K562 (cell line): ENCODE measurements at regions not wholly inside any gene's neighbourhood (a gene's known extent, or its start where the extent isn't known, plus 50 kb on each side); places are given as distances from the start of the nearest gene placed in this dataset.
"Not testable (repeated sequence)": the region's sequence is repeated elsewhere in the genome, so short reads cannot be mapped to it uniquely, and the experiment has no call there.

Experiments
- ATAC-seq: fragments of 200-7000 bp; cut with Tn5 transposase; 3 replicates; pipeline ENCODE4 v1.9.1; 2020; ENCODE audit warnings: moderate library complexity
- BruUV-seq: library from RNA; stranded (reverse); fragments of 400-500 nt; replicated peaks from 2 replicates; lab custom pipeline; 2021; lab: Mats Ljungman, UMichigan
- CTCF ChIA-PET: fragments of 300-600 bp; formaldehyde crosslinking; extraction: SDS; loops from one replicate; lab custom pipeline; 2021; ENCODE audit warnings: low intra/inter-chr PET ratio; lab: Yijun Ruan, JAX
- POLR2A ChIA-PET: fragments of 300-600, 350-650 bp; sonication (Branson Sonifier 250); formaldehyde crosslinking; extraction: SDS; loops from one replicate; lab custom pipeline; 2021; ENCODE audit warnings: antibody characterized with exemption, inconsistent platforms; lab: Yijun Ruan, JAX
- DNase-seq, 4 experiments: peaks; one replicate each; pipeline versions ENCODE4 v3.0.0 to v3.0.0-alpha.2; 2011 to 2018; ENCODE audit warnings: low spot score in 3 of 4, mixed read lengths in 3 of 4; ENCODE audit errors: extremely low read depth in 1 of 4
- FAIRE-seq: peaks from 2 replicates; lab custom pipeline; 2011; peaks lifted over from hg19 to GRCh38; lab: Jason Lieb, UNC
- H2AFZ ChIP-seq: 2 replicates; pipeline ENCODE4 v1.6.0; 2011; ENCODE audit warnings: low read depth, low read length, control low read depth, inconsistent platforms
- H3K27ac ChIP-seq: fragments of 200-600 bp; 3 replicates; pipeline ENCODE4 v1.8.0; 2011; ENCODE audit warnings: low read depth, mild to moderate bottlenecking, control low read depth, inconsistent platforms, low read length, moderate library complexity, mixed read lengths; ENCODE audit errors: extremely low read depth
- H3K27me3 ChIP-seq, 2 experiments: fragments of 300-600 bp in 1 of 2; 2 replicates in 1 of 2; 3 replicates in 1 of 2; pipeline versions ENCODE4 v1.6.0 to v1.8.0; 2011; ENCODE audit warnings: inconsistent platforms in 2 of 2, low read length in 2 of 2, mild to moderate bottlenecking in 1 of 2, mixed read lengths in 1 of 2, moderate library complexity in 1 of 2; ENCODE audit not compliant: control insufficient read depth in 2 of 2, insufficient read depth in 2 of 2
- H3K36me3 ChIP-seq: fragments of 300-600 bp; 3 replicates; pipeline ENCODE4 v1.8.0; 2011; ENCODE audit warnings: mild to moderate bottlenecking, low read length, inconsistent platforms; ENCODE audit not compliant: control insufficient read depth, insufficient read depth
- H3K4me1 ChIP-seq, 2 experiments: fragments of 200-600 bp in 1 of 2; replicated peaks in 1 of 2; 2 replicates in 1 of 2; 3 replicates in 1 of 2; pipeline versions ENCODE4 v1.5.1 to v1.8.0; 2011; ENCODE audit warnings: inconsistent platforms in 2 of 2, low read length in 2 of 2, mild to moderate bottlenecking in 1 of 2, mixed read lengths in 1 of 2, moderate library complexity in 1 of 2; ENCODE audit not compliant: control insufficient read depth in 2 of 2, insufficient read depth in 2 of 2
- H3K4me2 ChIP-seq: 2 replicates; pipeline ENCODE4 v1.6.1; 2011; ENCODE audit warnings: low read length, control low read depth, inconsistent platforms, mixed read lengths; ENCODE audit not compliant: insufficient read depth
- H3K4me3 ChIP-seq: fragments of 200-600 bp; sonication (generic), shearing (Covaris generic); 2 replicates; pipeline ENCODE4 v1.5.1; 2016; ENCODE audit warnings: control low read depth, inconsistent platforms
- H3K79me2 ChIP-seq: fragments of 200-600 bp; 3 replicates; pipeline ENCODE4 v1.8.0; 2011; ENCODE audit warnings: low read length, inconsistent platforms; ENCODE audit not compliant: control insufficient read depth, insufficient read depth
- H3K9ac ChIP-seq, 2 experiments: 2 replicates each; pipeline versions ENCODE4 v1.6.0 to v1.6.1; 2011; ENCODE audit warnings: low read depth in 2 of 2, low read length in 2 of 2, control low read depth in 1 of 2, inconsistent platforms in 1 of 2, mild to moderate bottlenecking in 1 of 2, mixed read lengths in 1 of 2; ENCODE audit not compliant: insufficient read depth in 1 of 2
- H3K9me1 ChIP-seq: one replicate; pipeline ENCODE4 v1.6.0; 2011; ENCODE audit warnings: inconsistent platforms, mild to moderate bottlenecking, low read length, moderate library complexity; ENCODE audit not compliant: control insufficient read depth, insufficient read depth
- H3K9me3 ChIP-seq: replicated peaks from 2 replicates; pipeline ENCODE4 v1.5.1; 2011; ENCODE audit warnings: low read depth, low read length, inconsistent platforms; ENCODE audit not compliant: control insufficient read depth, insufficient read depth
- H4K20me1 ChIP-seq: replicated peaks from 2 replicates; pipeline ENCODE4 v1.6.1; 2011; ENCODE audit warnings: low read length, inconsistent platforms, mixed read lengths; ENCODE audit not compliant: control insufficient read depth, insufficient read depth
- EWSR1 ChIP-seq: fragments of 450-650 bp; IDR thresholded peaks from 2 replicates; pipeline ENCODE4 v1.6.1; 2018; ENCODE audit warnings: borderline replicate concordance, mild to moderate bottlenecking, low read depth, moderate library complexity; ENCODE audit not compliant: partially characterized antibody
- PURB ChIP-seq: sonication (generic); formaldehyde crosslinking; IDR thresholded peaks from 2 replicates; pipeline ENCODE4 v1.9.0; 2021; ENCODE audit warnings: low read depth, mild to moderate bottlenecking, missing genetic modification reagents
- RBM39 ChIP-seq: fragments of 200-400 bp; formaldehyde crosslinking; optimal IDR thresholded peaks from 2 replicates; pipeline ENCODE3; 2018; ENCODE audit warnings: low read depth, low read length
- RUNX1 ChIP-seq: sonication (generic); IDR thresholded peaks from 2 replicates; pipeline ENCODE4 v1.6.1; 2016; ENCODE audit warnings: antibody characterized with exemption, low read depth
- ZBTB26 ChIP-seq: fragments of 450-650 bp; formaldehyde crosslinking; IDR thresholded peaks from 2 replicates; pipeline ENCODE4 v1.4.0; 2022; ENCODE audit warnings: missing genetic modification characterization
- ZKSCAN3 ChIP-seq: fragments of 250-450 bp; sonication (Bioruptor Pico); IDR thresholded peaks from 2 replicates; pipeline ENCODE4 v1.4.0; 2020
- ZNF512 ChIP-seq: IDR thresholded peaks from 2 replicates; pipeline ENCODE4 v1.6.1; 2016; ENCODE audit warnings: missing genetic modification characterization, missing compliant biosample characterization
- ZSCAN32 ChIP-seq: fragments of 450-650 bp; formaldehyde crosslinking; IDR thresholded peaks from 2 replicates; pipeline ENCODE4 v1.4.0; 2020; ENCODE audit warnings: mild to moderate bottlenecking, moderate library complexity
- WGBS: fragments of 100-300 bp; shearing (Covaris generic); methylation state at CpG from one replicate; pipeline ENCODE4 v1.1.6; 2016; ENCODE audit warnings: low coverage, mixed read lengths; ENCODE audit not compliant: insufficient coverage; ENCODE audit errors: missing lambda C conversion rate; 5-methylcytosine and 5-hydroxymethylcytosine counted together
- in situ Hi-C: fragments of 300-500 bp; cut with MboI; formaldehyde crosslinking; loops from 4 replicates; pipeline ENCODE4 v1.15.0; 2018; ENCODE audit warnings: inconsistent platforms, mixed read lengths
- intact Hi-C: fragments of 100-400 bp; cut with micrococcal nuclease; formaldehyde crosslinking; loops from 2 replicates; pipeline ENCODE4 v1.14.2; 2022

- H3K27me3 ChIP-seq, H3K27ac ChIP-seq, H3K4me3 ChIP-seq, H2AFZ ChIP-seq, CTCF ChIA-PET, H3K9ac ChIP-seq, H3K9me1 ChIP-seq, H3K36me3 ChIP-seq, DNase-seq, H3K4me2 ChIP-seq, H3K9me3 ChIP-seq, in situ Hi-C loops, FAIRE-seq, H3K4me1 ChIP-seq, H3K79me2 ChIP-seq, H4K20me1 ChIP-seq, ATAC-seq, intact Hi-C loops, POLR2A ChIA-PET, BruUV-seq: not testable (repeated sequence)
- WGBS = 0% methylated on average over 5 of the region's 5 CpGs
Measured at GRCh38 chrX:66794514-66794913, 155.6 kb upstream of the EDA2R start.

GRCh38 chrX:66766318-66766717 is 127.4 kb upstream of the EDA2R start:
- in situ Hi-C loops = no loop called here
- Histone ChIP-seq H3K4me3 (no peak overlapping the region), H3K27me3 (no peaks in the 10 kb centered on the region)
- TF ChIP-seq ZKSCAN3 (CRISPR knock-in tag) (no peak), ZSCAN32 (no peak), ZNF512 (tag) (no peak), EWSR1 (no peak), RBM39 (no peak), RUNX1 (no peak), PURB (CRISPR knock-in tag) (no peak), ZBTB26 (CRISPR knock-in tag) (no peak)
- TF ChIP-seq, all 486 proteins: peak for 0
- H3K9me3 ChIP-seq = no peaks in the 10 kb centered on the region
- ATAC-seq = no peak
- H3K4me2 ChIP-seq = no peak overlapping the region
- intact Hi-C loops = no loop called here
- 0% methylated on average over 3 of the region's 3 CpGs for WGBS
- no peaks in the 10 kb centered on the region for H3K79me2 ChIP-seq
- no peak overlapping the region for H2AFZ ChIP-seq
- no peaks in the 10 kb centered on the region for H4K20me1 ChIP-seq
- no peaks in the 10 kb centered on the region for H3K4me1 ChIP-seq
- H3K9ac ChIP-seq = no peak overlapping the region
- H3K36me3 ChIP-seq = no peaks in the 10 kb centered on the region
- POLR2A ChIA-PET = no interaction called here
- CTCF ChIA-PET = no interaction called here
- no TSS peak for BruUV-seq
- FAIRE-seq = no peak
- no peak overlapping the region for H3K27ac ChIP-seq
- DNase-seq = no peak
- no peaks in the 10 kb centered on the region for H3K9me1 ChIP-seq
